GM21423 (cell line): ENCODE measurements at regions not wholly inside any gene's neighbourhood (a gene's known extent, or its start where the extent isn't known, plus 50 kb on each side); places are given as distances from the start of the nearest gene placed in this dataset.
A peak's percentile ranks its signal among the peaks of the same experiment; 100 is the strongest.

Source experiments
- ATAC-seq: cut with Tn5 transposase; IDR thresholded peaks from one replicate; pipeline ENCODE4 v1.9.1; 2021; ENCODE audit warnings: mild to moderate bottlenecking, moderate library complexity; ENCODE audit not compliant: unreplicated experiment

- no peak for ATAC-seq
Observed at GRCh38 chr1:234940841-234941240, 187.8 kb downstream of the TOMM20 start.

GRCh38 chr1:234938924-234939323 is 189.7 kb downstream of the TOMM20 start:
- no peak for ATAC-seq

- ATAC-seq: no peak
Observed at GRCh38 chr1:234938135-234938534, 190.5 kb downstream of the TOMM20 start.

- ATAC-seq: no peak
Observed at GRCh38 chr1:234936612-234937389, 191.8 kb downstream of the TOMM20 start.

- no peak for ATAC-seq
Observed at GRCh38 chr1:234934611-234935033, 194.0 kb downstream of the TOMM20 start.

- peak; percentile 84 for ATAC-seq
Observed at GRCh38 chr1:234933475-234933874, 195.2 kb downstream of the TOMM20 start.

- peak; percentile 16 for ATAC-seq
Observed at GRCh38 chr1:234932511-234933430, 195.9 kb downstream of the TOMM20 start.

- ATAC-seq: no peak
Observed at GRCh38 chr1:234932106-234932505, 196.5 kb downstream of the TOMM20 start.

GRCh38 chr1:234931404-234931973 is 197.1 kb downstream of the TOMM20 start:
- ATAC-seq: no peak

- no peak for ATAC-seq
Observed at GRCh38 chr1:234929369-234929768, 199.3 kb downstream of the TOMM20 start.

GRCh38 chr1:234928642-234929041 is 200.0 kb downstream of the TOMM20 start:
- ATAC-seq: no peak

- no peak for ATAC-seq
Observed at GRCh38 chr1:234927971-234928640, 200.5 kb downstream of the TOMM20 start.

- ATAC-seq: peak; percentile 6
Observed at GRCh38 chr1:234927312-234927970, 201.2 kb downstream of the TOMM20 start.

GRCh38 chr1:234926559-234927311 is 201.9 kb downstream of the TOMM20 start:
- ATAC-seq: peak; percentile 79

- ATAC-seq: peak; percentile 1
Observed at GRCh38 chr1:234926264-234926558, 202.4 kb downstream of the TOMM20 start.

- ATAC-seq: peak; percentile 3
Observed at GRCh38 chr1:234925440-234926263, 203.0 kb downstream of the TOMM20 start.

GRCh38 chr1:234924450-234925355 is 203.9 kb downstream of the TOMM20 start:
- no peak for ATAC-seq

GRCh38 chr1:234923626-234924025 is 205.0 kb downstream of the TOMM20 start:
- no peak for ATAC-seq
